HCT116 (cell line): ENCODE measurements at regions not wholly inside any gene's neighbourhood (a gene's known extent, or its start where the extent isn't known, plus 50 kb on each side); places are given as distances from the start of the nearest gene placed in this dataset.

Experiments
- ATAC-seq: fragments of 200-7000 bp; cut with Tn5 transposase; 2 replicates; pipeline ENCODE4 v1.9.1; 2020; ENCODE audit warnings: mild to moderate bottlenecking, moderate library complexity
- BruUV-seq: library from RNA; stranded (reverse); fragments of 400-500 nt; replicated peaks from 2 replicates; lab custom pipeline; 2021; lab: Mats Ljungman, UMichigan
- CTCF ChIA-PET: fragments of 300-600 bp; sonication (Branson Sonifier 250); formaldehyde crosslinking; loops from one replicate; lab custom pipeline; 2021; ENCODE audit warnings: antibody characterized with exemption; lab: Charles Lee
- POLR2A ChIA-PET: fragments of 300-600, 350-600 bp; sonication (Branson Sonifier 250); formaldehyde crosslinking; loops from one replicate; lab custom pipeline; 2021; ENCODE audit warnings: antibody characterized with exemption; lab: Charles Lee
- RAD21 ChIA-PET, 2 experiments: fragments of 300-600 bp; sonication (Branson Sonifier 250); formaldehyde crosslinking; loops; one replicate each; lab custom pipeline; 2023; ENCODE audit warnings: low total read pairs in 2 of 2; ENCODE audit not compliant: uncharacterized antibody in 2 of 2, unreplicated experiment in 2 of 2, low non-redundant PET in 1 of 2; lab: Charles Lee
- DNase-seq: peaks from one replicate; pipeline ENCODE4 v3.0.0-alpha.2; 2010; ENCODE audit warnings: low read depth, low spot score
- H2AFZ ChIP-seq: fragments of 200-600 bp; shearing (Covaris generic), sonication (generic); 2 replicates; pipeline ENCODE4 v1.6.1; 2017; ENCODE audit warnings: low read depth, mixed run types, mixed read lengths, antibody characterized with exemption, low read length; ENCODE audit not compliant: poor library complexity, severe bottlenecking
- H3K27ac ChIP-seq: 2 replicates; pipeline ENCODE4 v1.5.1; 2012; ENCODE audit warnings: low read depth, low read length
- H3K27me3 ChIP-seq: fragments of 200-600 bp; sonication (generic); 2 replicates; pipeline ENCODE4 v1.6.1; 2016; ENCODE audit warnings: mixed run types, low read length, mixed read lengths; ENCODE audit not compliant: insufficient read depth
- H3K36me3 ChIP-seq, 2 experiments: fragments of 200-500 bp in 1 of 2; fragments of 200-600 bp in 1 of 2; sonication (Bioruptor generic) in 1 of 2; sonication (generic) in 1 of 2; 2 replicates each; pipeline versions ENCODE4 v1.5.1 to v1.6.1; 2014 to 2016; ENCODE audit warnings: low read length in 2 of 2, inconsistent platforms in 1 of 2, mixed read lengths in 1 of 2, mixed run types in 1 of 2; ENCODE audit not compliant: insufficient read depth in 2 of 2, control insufficient read depth in 1 of 2
- H3K4me1 ChIP-seq, 2 experiments: fragments of 200-600 bp in 1 of 2; sonication (generic) in 1 of 2; 2 replicates each; pipeline versions ENCODE4 v1.5.1 to v1.6.1; 2012 to 2017; ENCODE audit warnings: low read length in 2 of 2, inconsistent platforms in 1 of 2, mild to moderate bottlenecking in 1 of 2, mixed read lengths in 1 of 2, mixed run types in 1 of 2, moderate library complexity in 1 of 2; ENCODE audit not compliant: insufficient read depth in 2 of 2, control insufficient read depth in 1 of 2
- H3K4me2 ChIP-seq: fragments of 200-600 bp; sonication (generic); 2 replicates; pipeline ENCODE4 v1.6.1; 2017; ENCODE audit warnings: mixed run types, low read length, mixed read lengths
- H3K4me3 ChIP-seq, 2 experiments: fragments of 200-600 bp in 1 of 2; sonication (generic) in 1 of 2; replicated peaks in 1 of 2; 2 replicates each; pipeline ENCODE4 v1.5.1; 2011 to 2016; ENCODE audit warnings: low read length in 2 of 2, control low read depth in 1 of 2, low read depth in 1 of 2, mild to moderate bottlenecking in 1 of 2, mixed read lengths in 1 of 2, mixed run types in 1 of 2
- H3K79me2 ChIP-seq: fragments of 200-600 bp; sonication (generic); 2 replicates; pipeline ENCODE4 v1.6.1; 2017; ENCODE audit warnings: mild to moderate bottlenecking, mixed run types, low read length, moderate library complexity, mixed read lengths; ENCODE audit not compliant: insufficient read depth
- H3K9ac ChIP-seq: fragments of 200-600 bp; sonication (generic); 2 replicates; pipeline ENCODE4 v1.6.1; 2016; ENCODE audit warnings: low read length, mixed read lengths
- H3K9me2 ChIP-seq: fragments of 200-600 bp; sonication (generic), shearing (Covaris generic); 2 replicates; pipeline ENCODE4 v1.6.1; 2017; ENCODE audit warnings: mixed run types, mild to moderate bottlenecking, moderate library complexity; ENCODE audit not compliant: insufficient read depth
- H3K9me3 ChIP-seq, 2 experiments: fragments of 200-500 bp in 1 of 2; fragments of 200-600 bp in 1 of 2; sonication (Bioruptor generic) in 1 of 2; sonication (generic) in 1 of 2; 2 replicates each; pipeline ENCODE4 v1.6.1; 2014 to 2017; ENCODE audit warnings: low read length in 2 of 2, mixed read lengths in 2 of 2, inconsistent platforms in 1 of 2, low read depth in 1 of 2, mild to moderate bottlenecking in 1 of 2, mixed run types in 1 of 2, moderate library complexity in 1 of 2; ENCODE audit not compliant: control insufficient read depth in 1 of 2, insufficient read depth in 1 of 2
- H4K20me1 ChIP-seq: fragments of 200-600 bp; sonication (generic), shearing (Covaris generic); 2 replicates; pipeline ENCODE4 v1.6.1; 2017; ENCODE audit warnings: mixed run types, mild to moderate bottlenecking, moderate library complexity; ENCODE audit not compliant: insufficient read depth
- CBX3 ChIP-seq: IDR thresholded peaks from 2 replicates; pipeline ENCODE4 v1.6.1; 2012; ENCODE audit warnings: low read depth
- CEBPB ChIP-seq: IDR thresholded peaks from 2 replicates; pipeline ENCODE4 v1.6.1; 2012; ENCODE audit warnings: low read depth
- EGR1 ChIP-seq: IDR thresholded peaks from 2 replicates; pipeline ENCODE4 v1.6.1; 2012; ENCODE audit warnings: low read depth
- EZH2 ChIP-seq: fragments of 200-600 bp; sonication (generic); IDR thresholded peaks from 2 replicates; pipeline ENCODE4 v1.6.1; 2017; ENCODE audit warnings: antibody characterized with exemption, mixed run types
- EZH2phosphoT487 ChIP-seq: fragments of 200-600 bp; IDR thresholded peaks from 2 replicates; pipeline ENCODE4 v1.6.1; 2018; ENCODE audit warnings: antibody characterized with exemption, borderline replicate concordance
- FOSL1 ChIP-seq: IDR thresholded peaks from 2 replicates; pipeline ENCODE4 v1.6.1; 2012; ENCODE audit warnings: low read depth
- JUND ChIP-seq: IDR thresholded peaks from 2 replicates; pipeline ENCODE4 v1.6.1; 2012
- POLR2A ChIP-seq: IDR thresholded peaks from 2 replicates; pipeline ENCODE4 v1.7.0; 2011; ENCODE audit warnings: borderline replicate concordance; ENCODE audit not compliant: insufficient read depth, insufficient read length; ENCODE audit errors: extremely low read depth
- POLR2AphosphoS5 ChIP-seq: IDR thresholded peaks from 2 replicates; pipeline ENCODE4 v1.6.1; 2011; ENCODE audit warnings: mild to moderate bottlenecking, low read depth, low read length, moderate library complexity
- SIN3A ChIP-seq: IDR thresholded peaks from 2 replicates; pipeline ENCODE4 v1.6.1; 2012; ENCODE audit warnings: low read depth
- SP1 ChIP-seq: IDR thresholded peaks from 2 replicates; pipeline ENCODE4 v1.6.1; 2012; ENCODE audit warnings: low read depth
- SRF ChIP-seq: IDR thresholded peaks from 2 replicates; pipeline ENCODE4 v1.6.1; 2012; ENCODE audit warnings: low read depth
- TCF7L2 ChIP-seq: IDR thresholded peaks from 2 replicates; pipeline ENCODE4 v1.7.0; 2011; ENCODE audit warnings: borderline replicate concordance, inconsistent platforms; ENCODE audit not compliant: insufficient read depth, insufficient read length; ENCODE audit errors: extremely low read depth
- ZFX ChIP-seq: fragments of 450-650 bp; IDR thresholded peaks from 2 replicates; pipeline ENCODE4 v1.6.1; 2017
- ZNF274 ChIP-seq: fragments of 200-500 bp; sonication (Bioruptor generic); IDR thresholded peaks from 2 replicates; pipeline ENCODE4 v1.6.1; 2014; ENCODE audit warnings: mild to moderate bottlenecking, low read depth, low read length, inconsistent platforms
- intact Hi-C: fragments of 100-400 bp; cut with micrococcal nuclease; formaldehyde crosslinking; loops from 2 replicates; pipeline ENCODE4 v1.10.0; 2022
- TF ChIP-seq, protein P1 (sequence below): IDR thresholded peaks from 2 replicates; pipeline ENCODE4 v1.6.1; 2011; ENCODE audit warnings: mild to moderate bottlenecking, low read length, moderate library complexity; ENCODE audit not compliant: insufficient replicate concordance; ENCODE audit errors: extremely low read depth
- TF ChIP-seq, protein P2 (sequence below): IDR thresholded peaks from 2 replicates; pipeline ENCODE4 v1.6.1; 2012; ENCODE audit warnings: low read depth

DNA sequence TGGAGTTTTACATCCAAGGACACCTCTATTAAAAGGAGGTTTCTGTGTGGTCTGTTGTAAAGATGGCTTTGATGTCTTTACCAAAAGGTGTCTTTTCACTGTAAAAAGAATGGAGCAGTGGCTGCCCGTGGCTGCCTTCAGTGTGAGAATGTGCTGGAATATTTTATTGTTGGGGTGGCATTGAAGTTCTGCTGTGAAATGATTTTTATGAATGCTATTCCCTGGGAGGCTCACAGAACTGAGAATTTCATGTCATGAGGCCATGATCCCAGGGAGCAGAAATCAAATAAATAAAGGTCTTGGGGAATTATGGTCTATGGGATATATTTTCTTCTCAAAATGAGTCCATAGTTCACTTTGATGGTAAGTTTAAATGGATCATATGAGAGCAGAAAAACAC lies 425.2 kb upstream of the ZNF608 start:
- ChIA-PET RAD21 (no interaction called here), POLR2A (no interaction called here), CTCF (no interaction called here)
- intact Hi-C loops, result no loop called here
- Histone ChIP-seq H3K79me2 (no peaks in the 10 kb centered on the region), H3K4me1 (no peaks in the 10 kb centered on the region), H3K27me3 (no peaks in the 10 kb centered on the region), H3K4me3 (no peak overlapping the region), H2AFZ (no peak overlapping the region), H3K4me2 (no peak overlapping the region), H3K27ac (no peak overlapping the region), H3K9ac (no peak overlapping the region), H3K9me2 (no peaks in the 10 kb centered on the region), H3K9me3 (no peaks in the 10 kb centered on the region), H4K20me1 (no peaks in the 10 kb centered on the region), H3K36me3 (no peaks in the 10 kb centered on the region)
- TF ChIP-seq SRF, result no peak
- no peak for TF ChIP-seq FOSL1
- no peak for TF ChIP-seq CBX3
- no peak for TF ChIP-seq EGR1
- TF ChIP-seq EZH2, result no peak
- TF ChIP-seq EZH2phosphoT487, result no peak
- no peak for TF ChIP-seq ZFX
- TF ChIP-seq JUND, result no peak
- no peak for TF ChIP-seq TCF7L2
- TF ChIP-seq POLR2AphosphoS5, result no peak
- no peak for TF ChIP-seq SP1
- TF ChIP-seq, protein P1, sequence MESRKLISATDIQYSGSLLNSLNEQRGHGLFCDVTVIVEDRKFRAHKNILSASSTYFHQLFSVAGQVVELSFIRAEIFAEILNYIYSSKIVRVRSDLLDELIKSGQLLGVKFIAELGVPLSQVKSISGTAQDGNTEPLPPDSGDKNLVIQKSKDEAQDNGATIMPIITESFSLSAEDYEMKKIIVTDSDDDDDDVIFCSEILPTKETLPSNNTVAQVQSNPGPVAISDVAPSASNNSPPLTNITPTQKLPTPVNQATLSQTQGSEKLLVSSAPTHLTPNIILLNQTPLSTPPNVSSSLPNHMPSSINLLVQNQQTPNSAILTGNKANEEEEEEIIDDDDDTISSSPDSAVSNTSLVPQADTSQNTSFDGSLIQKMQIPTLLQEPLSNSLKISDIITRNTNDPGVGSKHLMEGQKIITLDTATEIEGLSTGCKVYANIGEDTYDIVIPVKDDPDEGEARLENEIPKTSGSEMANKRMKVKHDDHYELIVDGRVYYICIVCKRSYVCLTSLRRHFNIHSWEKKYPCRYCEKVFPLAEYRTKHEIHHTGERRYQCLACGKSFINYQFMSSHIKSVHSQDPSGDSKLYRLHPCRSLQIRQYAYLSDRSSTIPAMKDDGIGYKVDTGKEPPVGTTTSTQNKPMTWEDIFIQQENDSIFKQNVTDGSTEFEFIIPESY, result no peak
- TF ChIP-seq, protein P2, sequence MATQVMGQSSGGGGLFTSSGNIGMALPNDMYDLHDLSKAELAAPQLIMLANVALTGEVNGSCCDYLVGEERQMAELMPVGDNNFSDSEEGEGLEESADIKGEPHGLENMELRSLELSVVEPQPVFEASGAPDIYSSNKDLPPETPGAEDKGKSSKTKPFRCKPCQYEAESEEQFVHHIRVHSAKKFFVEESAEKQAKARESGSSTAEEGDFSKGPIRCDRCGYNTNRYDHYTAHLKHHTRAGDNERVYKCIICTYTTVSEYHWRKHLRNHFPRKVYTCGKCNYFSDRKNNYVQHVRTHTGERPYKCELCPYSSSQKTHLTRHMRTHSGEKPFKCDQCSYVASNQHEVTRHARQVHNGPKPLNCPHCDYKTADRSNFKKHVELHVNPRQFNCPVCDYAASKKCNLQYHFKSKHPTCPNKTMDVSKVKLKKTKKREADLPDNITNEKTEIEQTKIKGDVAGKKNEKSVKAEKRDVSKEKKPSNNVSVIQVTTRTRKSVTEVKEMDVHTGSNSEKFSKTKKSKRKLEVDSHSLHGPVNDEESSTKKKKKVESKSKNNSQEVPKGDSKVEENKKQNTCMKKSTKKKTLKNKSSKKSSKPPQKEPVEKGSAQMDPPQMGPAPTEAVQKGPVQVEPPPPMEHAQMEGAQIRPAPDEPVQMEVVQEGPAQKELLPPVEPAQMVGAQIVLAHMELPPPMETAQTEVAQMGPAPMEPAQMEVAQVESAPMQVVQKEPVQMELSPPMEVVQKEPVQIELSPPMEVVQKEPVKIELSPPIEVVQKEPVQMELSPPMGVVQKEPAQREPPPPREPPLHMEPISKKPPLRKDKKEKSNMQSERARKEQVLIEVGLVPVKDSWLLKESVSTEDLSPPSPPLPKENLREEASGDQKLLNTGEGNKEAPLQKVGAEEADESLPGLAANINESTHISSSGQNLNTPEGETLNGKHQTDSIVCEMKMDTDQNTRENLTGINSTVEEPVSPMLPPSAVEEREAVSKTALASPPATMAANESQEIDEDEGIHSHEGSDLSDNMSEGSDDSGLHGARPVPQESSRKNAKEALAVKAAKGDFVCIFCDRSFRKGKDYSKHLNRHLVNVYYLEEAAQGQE, result no peak
- no peak for TF ChIP-seq POLR2A
- TF ChIP-seq ZNF274, result no peak
- no peak for TF ChIP-seq SIN3A
- TF ChIP-seq CEBPB, result no peak
- no peak for DNase-seq
- no TSS peak for BruUV-seq
- ATAC-seq, result no peak
